ENCODE measurements at regions not wholly inside any gene's neighbourhood (a gene's known extent, or its start where the extent isn't known, plus 50 kb on each side); places are given as distances from the start of the nearest gene placed in this dataset.

DNA sequence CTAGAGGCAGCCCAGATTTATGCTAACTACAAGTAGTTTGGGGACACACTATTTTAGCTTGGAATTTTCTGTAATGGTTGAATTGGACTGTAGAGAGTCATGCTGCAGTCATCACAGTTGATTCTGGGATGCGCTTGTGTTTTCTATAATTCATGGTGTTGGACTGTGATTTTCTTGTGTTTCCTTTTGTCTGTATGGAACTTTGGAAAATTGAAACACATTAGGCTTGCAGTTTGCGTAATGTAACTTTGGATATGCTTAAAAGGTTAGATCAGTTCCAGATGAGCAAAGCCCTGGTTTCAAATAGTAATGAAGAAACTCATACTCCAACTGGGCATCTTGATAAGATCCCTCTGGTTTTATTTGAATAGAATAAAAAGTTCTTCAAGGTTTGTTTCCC, 502.2 kb downstream of the ARL4A start:
- TF ChIP-seq CREB1 (IDR thresholded peaks at IDR 0.05; ENCODE audit: low read depth) (no peak), FOXM1 (IDR thresholded peaks at IDR 0.05; ENCODE audit: borderline replicate concordance, low read depth) (no peak), TAF1 (IDR thresholded peaks at IDR 0.05; ENCODE audit: low read depth) (no peak), EP300 (IDR thresholded peaks at IDR 0.05; ENCODE audit: borderline replicate concordance) (no peak), TCF12 (IDR thresholded peaks at IDR 0.05; ENCODE audit: low read depth) (no peak), ZBTB7A (IDR thresholded peaks at IDR 0.05; ENCODE audit: low read depth) (no peak), NFIC (IDR thresholded peaks at IDR 0.05) (no peak)

DNA sequence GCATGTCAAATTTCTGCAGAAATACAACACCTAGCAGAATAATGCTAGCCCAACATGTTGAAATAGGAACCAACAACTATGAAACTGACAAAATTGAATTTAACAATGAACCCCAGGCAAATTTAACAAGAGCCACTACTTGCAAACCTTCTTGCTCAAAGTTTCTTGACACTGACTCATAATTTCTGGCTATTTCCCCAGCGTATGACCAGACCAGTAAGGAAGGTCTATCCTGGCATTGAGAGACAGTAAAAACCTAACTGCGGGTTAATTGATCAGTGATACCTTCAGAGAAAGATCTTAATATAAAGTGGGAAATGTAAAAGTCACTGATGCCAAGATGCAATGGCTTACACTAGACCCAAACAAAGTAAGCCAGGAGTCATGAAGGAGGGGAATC, 510.1 kb downstream of the ARL4A start:
- no peak for TF ChIP-seq CREB1 (IDR thresholded peaks at IDR 0.05; ENCODE audit: low read depth)
- no peak for TF ChIP-seq TCF12 (IDR thresholded peaks at IDR 0.05; ENCODE audit: low read depth)
- TF ChIP-seq CEBPB (IDR thresholded peaks at IDR 0.05) = no peak
- no peak for TF ChIP-seq TAF1 (IDR thresholded peaks at IDR 0.05; ENCODE audit: low read depth)
- TF ChIP-seq TEAD4 (IDR thresholded peaks at IDR 0.05) = no peak
- no peak for TF ChIP-seq EGR1 (IDR thresholded peaks at IDR 0.05)
- TF ChIP-seq FOXM1 (IDR thresholded peaks at IDR 0.05; ENCODE audit: borderline replicate concordance, low read depth) = no peak
- TF ChIP-seq NFIC (IDR thresholded peaks at IDR 0.05) = no peak
- TF ChIP-seq, protein P1, sequence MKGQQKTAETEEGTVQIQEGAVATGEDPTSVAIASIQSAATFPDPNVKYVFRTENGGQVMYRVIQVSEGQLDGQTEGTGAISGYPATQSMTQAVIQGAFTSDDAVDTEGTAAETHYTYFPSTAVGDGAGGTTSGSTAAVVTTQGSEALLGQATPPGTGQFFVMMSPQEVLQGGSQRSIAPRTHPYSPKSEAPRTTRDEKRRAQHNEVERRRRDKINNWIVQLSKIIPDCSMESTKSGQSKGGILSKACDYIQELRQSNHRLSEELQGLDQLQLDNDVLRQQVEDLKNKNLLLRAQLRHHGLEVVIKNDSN (IDR thresholded peaks at IDR 0.05) = no peak
- TF ChIP-seq RAD21 (IDR thresholded peaks at IDR 0.05; ENCODE audit: low read depth) = no peak
- TF ChIP-seq EP300 (IDR thresholded peaks at IDR 0.05; ENCODE audit: borderline replicate concordance) = no peak
- TF ChIP-seq, protein P2, sequence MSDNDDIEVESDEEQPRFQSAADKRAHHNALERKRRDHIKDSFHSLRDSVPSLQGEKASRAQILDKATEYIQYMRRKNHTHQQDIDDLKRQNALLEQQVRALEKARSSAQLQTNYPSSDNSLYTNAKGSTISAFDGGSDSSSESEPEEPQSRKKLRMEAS (IDR thresholded peaks at IDR 0.05) = no peak
- TF ChIP-seq YY1 (IDR thresholded peaks at IDR 0.05; ENCODE audit: low read depth) = no peak
- TF ChIP-seq ZBTB7A (IDR thresholded peaks at IDR 0.05; ENCODE audit: low read depth) = no peak
- TF ChIP-seq, protein P3, sequence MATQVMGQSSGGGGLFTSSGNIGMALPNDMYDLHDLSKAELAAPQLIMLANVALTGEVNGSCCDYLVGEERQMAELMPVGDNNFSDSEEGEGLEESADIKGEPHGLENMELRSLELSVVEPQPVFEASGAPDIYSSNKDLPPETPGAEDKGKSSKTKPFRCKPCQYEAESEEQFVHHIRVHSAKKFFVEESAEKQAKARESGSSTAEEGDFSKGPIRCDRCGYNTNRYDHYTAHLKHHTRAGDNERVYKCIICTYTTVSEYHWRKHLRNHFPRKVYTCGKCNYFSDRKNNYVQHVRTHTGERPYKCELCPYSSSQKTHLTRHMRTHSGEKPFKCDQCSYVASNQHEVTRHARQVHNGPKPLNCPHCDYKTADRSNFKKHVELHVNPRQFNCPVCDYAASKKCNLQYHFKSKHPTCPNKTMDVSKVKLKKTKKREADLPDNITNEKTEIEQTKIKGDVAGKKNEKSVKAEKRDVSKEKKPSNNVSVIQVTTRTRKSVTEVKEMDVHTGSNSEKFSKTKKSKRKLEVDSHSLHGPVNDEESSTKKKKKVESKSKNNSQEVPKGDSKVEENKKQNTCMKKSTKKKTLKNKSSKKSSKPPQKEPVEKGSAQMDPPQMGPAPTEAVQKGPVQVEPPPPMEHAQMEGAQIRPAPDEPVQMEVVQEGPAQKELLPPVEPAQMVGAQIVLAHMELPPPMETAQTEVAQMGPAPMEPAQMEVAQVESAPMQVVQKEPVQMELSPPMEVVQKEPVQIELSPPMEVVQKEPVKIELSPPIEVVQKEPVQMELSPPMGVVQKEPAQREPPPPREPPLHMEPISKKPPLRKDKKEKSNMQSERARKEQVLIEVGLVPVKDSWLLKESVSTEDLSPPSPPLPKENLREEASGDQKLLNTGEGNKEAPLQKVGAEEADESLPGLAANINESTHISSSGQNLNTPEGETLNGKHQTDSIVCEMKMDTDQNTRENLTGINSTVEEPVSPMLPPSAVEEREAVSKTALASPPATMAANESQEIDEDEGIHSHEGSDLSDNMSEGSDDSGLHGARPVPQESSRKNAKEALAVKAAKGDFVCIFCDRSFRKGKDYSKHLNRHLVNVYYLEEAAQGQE (IDR thresholded peaks at IDR 0.05; ENCODE audit: low read depth) = no peak

DNA sequence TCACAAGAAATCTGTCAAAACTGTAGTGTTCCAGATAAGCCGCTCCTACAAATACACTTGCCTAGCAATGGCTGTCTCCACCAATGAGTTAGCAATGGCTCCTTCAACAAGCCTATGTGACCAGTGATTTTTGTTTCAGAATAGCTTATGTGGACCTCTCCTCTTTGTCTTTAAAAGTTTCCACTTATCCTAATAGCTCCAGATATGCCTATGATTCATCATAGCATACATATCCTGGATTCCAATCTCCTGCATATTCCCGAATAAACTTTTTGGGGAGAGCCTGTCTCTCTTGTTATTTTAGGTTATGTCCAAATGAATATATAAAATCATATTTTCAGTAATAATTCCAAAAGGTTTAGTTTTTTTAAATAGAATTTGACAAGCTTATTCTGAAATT, 510.6 kb downstream of the ARL4A start:
- TF ChIP-seq EP300 (IDR thresholded peaks at IDR 0.05; ENCODE audit: borderline replicate concordance) (no peak), CREB1 (IDR thresholded peaks at IDR 0.05; ENCODE audit: low read depth) (no peak), TCF12 (IDR thresholded peaks at IDR 0.05; ENCODE audit: low read depth) (no peak)

DNA sequence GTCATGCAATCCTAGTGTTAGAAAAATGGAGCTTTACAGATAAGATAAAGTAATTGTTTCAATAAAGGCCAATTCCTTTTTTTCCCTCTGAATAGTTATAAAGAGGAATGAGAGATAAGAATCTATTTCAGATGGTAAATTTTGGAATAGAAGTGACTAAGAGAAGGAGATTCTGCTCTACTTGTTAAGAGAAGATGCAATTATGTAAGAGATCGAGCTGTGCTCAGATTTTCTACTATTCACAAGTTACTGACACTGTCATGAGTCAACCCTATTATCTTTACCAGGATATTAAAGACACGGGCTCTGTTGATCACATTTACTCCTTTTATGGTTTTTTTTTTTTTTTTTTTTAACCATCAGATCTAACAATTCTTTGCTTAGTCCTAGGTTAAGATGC, 511.3 kb downstream of the ARL4A start:
- TF ChIP-seq TAF1 (IDR thresholded peaks at IDR 0.05; ENCODE audit: low read depth) (no peak), FOXM1 (IDR thresholded peaks at IDR 0.05; ENCODE audit: borderline replicate concordance, low read depth) (no peak)

DNA sequence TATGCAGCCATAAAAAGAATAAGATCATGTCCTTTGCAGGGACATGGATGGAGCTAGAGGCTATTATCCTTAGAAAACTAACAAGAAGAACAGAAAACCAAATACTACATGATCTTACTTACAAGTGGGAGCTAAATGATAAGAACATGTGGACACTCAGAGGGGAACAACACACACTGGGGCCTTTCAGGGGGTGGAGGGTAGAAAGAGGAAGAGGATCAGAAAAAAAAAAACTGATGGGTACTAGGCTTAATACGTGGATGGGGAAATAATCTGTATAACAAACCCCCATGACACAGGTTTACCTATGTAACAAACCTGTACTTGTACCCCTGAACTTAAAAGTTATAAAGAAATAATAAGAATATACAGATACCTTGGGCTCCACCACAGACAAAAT, 514.2 kb downstream of the ARL4A start:
- TF ChIP-seq TEAD4 (IDR thresholded peaks at IDR 0.05) (no peak), YY1 (IDR thresholded peaks at IDR 0.05; ENCODE audit: low read depth) (no peak), ZBTB7A (IDR thresholded peaks at IDR 0.05; ENCODE audit: low read depth) (no peak), NFIC (IDR thresholded peaks at IDR 0.05) (no peak), EP300 (IDR thresholded peaks at IDR 0.05; ENCODE audit: borderline replicate concordance) (no peak)
- TF ChIP-seq, protein P3 (IDR thresholded peaks at IDR 0.05; ENCODE audit: low read depth) = no peak

DNA sequence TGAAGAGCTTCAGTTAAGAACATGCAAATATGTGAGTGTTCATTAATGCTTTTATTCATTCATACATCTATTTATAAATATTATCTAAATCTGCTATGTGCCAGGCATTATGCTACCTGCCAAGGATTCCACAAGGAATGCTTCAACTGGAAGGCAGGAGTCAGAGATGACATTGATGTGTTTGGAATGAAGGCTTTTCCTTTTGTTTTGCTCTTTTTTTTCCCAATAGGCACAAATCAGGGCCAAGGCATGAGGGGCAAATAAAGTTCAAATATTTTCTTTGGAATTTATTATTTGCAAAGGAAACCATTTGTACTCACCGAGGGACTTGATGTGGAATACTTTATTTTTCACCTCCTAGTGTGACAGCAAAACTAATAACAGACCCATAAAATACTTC, 530.3 kb downstream of the ARL4A start:
- TF ChIP-seq EGR1 (IDR thresholded peaks at IDR 0.05) (no peak), NFIC (IDR thresholded peaks at IDR 0.05) (no peak), RAD21 (IDR thresholded peaks at IDR 0.05; ENCODE audit: low read depth) (no peak), TCF12 (IDR thresholded peaks at IDR 0.05; ENCODE audit: low read depth) (no peak), TAF1 (IDR thresholded peaks at IDR 0.05; ENCODE audit: low read depth) (no peak), YY1 (IDR thresholded peaks at IDR 0.05; ENCODE audit: low read depth) (no peak), TEAD4 (IDR thresholded peaks at IDR 0.05) (no peak), EP300 (IDR thresholded peaks at IDR 0.05; ENCODE audit: borderline replicate concordance) (no peak), ZBTB7A (IDR thresholded peaks at IDR 0.05; ENCODE audit: low read depth) (no peak)
- TF ChIP-seq, protein P2 (IDR thresholded peaks at IDR 0.05) = no peak
- TF ChIP-seq, protein P1 (IDR thresholded peaks at IDR 0.05) = no peak
- TF ChIP-seq, protein P3 (IDR thresholded peaks at IDR 0.05; ENCODE audit: low read depth) = no peak
